ENCODE measurements at regions not wholly inside any gene's neighbourhood (a gene's known extent, or its start where the extent isn't known, plus 50 kb on each side); places are given as distances from the start of the nearest gene placed in this dataset.

- Histone ChIP-seq H3K4me3 (no peak overlapping the region), H3K9ac (ENCODE audit: control insufficient read depth, insufficient read depth, low read length) (no peak overlapping the region), H4K20me1 (ENCODE audit: control insufficient read depth, insufficient read depth) (no peaks in the 10 kb centered on the region), H3K79me2 (ENCODE audit: control insufficient read depth, insufficient read depth, low read length) (no peaks in the 10 kb centered on the region), H3K27ac (ENCODE audit: control insufficient read depth, insufficient read depth) (no peak overlapping the region), H3K27me3 (replicated peaks in 1 of 2; ENCODE audit: control insufficient read depth in 2 of 2, insufficient read depth in 2 of 2, low read length in 1 of 2) (no peaks in the 10 kb centered on the region), H2AFZ (ENCODE audit: control insufficient read depth, low read depth, low read length) (no peak overlapping the region), H3K4me2 (ENCODE audit: control insufficient read depth, insufficient read depth) (no peak overlapping the region), H3K9me3 (replicated peaks; ENCODE audit: control insufficient read depth, insufficient read depth, low read length) (no peaks in the 10 kb centered on the region), H3K4me1 (ENCODE audit: control insufficient read depth, insufficient read depth, low read length) (no peaks in the 10 kb centered on the region), H3K36me3 (ENCODE audit: control insufficient read depth in 2 of 2, insufficient read depth in 2 of 2, low read length in 1 of 2) (no peaks in the 10 kb centered on the region)
- in situ Hi-C loops (cut with MboI) (loop anchor here (25.0 kb wide), 2 partner anchors 644 to 1269 kb away; no protein-coding TSS in a partner anchor), intact Hi-C loops (cut with micrococcal nuclease; ENCODE audit: unreplicated experiment) (loop anchor here (5.0 kb wide), 1 partner anchor 1284 kb away; no protein-coding TSS in a partner anchor)
- TF ChIP-seq RELB (IDR thresholded peaks at IDR 0.05; ENCODE audit: low read depth) (no peak), BHLHE40 (IDR thresholded peaks at IDR 0.05; ENCODE audit: borderline replicate concordance in 1 of 2, low read depth in 2 of 2, low read length in 1 of 2) (no peak), TAF1 (IDR thresholded peaks at IDR 0.05; ENCODE audit: borderline replicate concordance, low read depth, low read length) (no peak), ZNF217 (IDR thresholded peaks at IDR 0.05) (no peak), RAD21 (IDR thresholded peaks at IDR 0.05; ENCODE audit: insufficient read depth, low read depth, low read length) (no peak), CHD2 (IDR thresholded peaks at IDR 0.05; ENCODE audit: borderline replicate concordance, low read depth, low read length) (no peak), MYC (IDR thresholded peaks at IDR 0.05; ENCODE audit: insufficient read depth, insufficient read length, insufficient replicate concordance, low read length, severe bottlenecking) (no peak), EED (IDR thresholded peaks at IDR 0.05; ENCODE audit: low read depth) (no peak), ESRRA (IDR thresholded peaks at IDR 0.05; ENCODE audit: low read length) (no peak), CBX3 (IDR thresholded peaks at IDR 0.05; ENCODE audit: borderline replicate concordance, low read depth) (no peak), SMC3 (IDR thresholded peaks at IDR 0.05; ENCODE audit: borderline replicate concordance, low read length) (no peak), SRF (IDR thresholded peaks at IDR 0.05; ENCODE audit: low read depth in 2 of 2, low read length in 2 of 2) (no peak), TARDBP (IDR thresholded peaks at IDR 0.05; ENCODE audit: borderline replicate concordance) (no peak), MXI1 (IDR thresholded peaks at IDR 0.05; ENCODE audit: low read depth, low read length) (no peak), MTA2 (IDR thresholded peaks at IDR 0.05; ENCODE audit: low read depth) (no peak), ZBTB40 (IDR thresholded peaks at IDR 0.05; ENCODE audit: borderline replicate concordance) (no peak), NR2C1 (IDR thresholded peaks at IDR 0.05) (no peak)
- TF ChIP-seq, protein P1, sequence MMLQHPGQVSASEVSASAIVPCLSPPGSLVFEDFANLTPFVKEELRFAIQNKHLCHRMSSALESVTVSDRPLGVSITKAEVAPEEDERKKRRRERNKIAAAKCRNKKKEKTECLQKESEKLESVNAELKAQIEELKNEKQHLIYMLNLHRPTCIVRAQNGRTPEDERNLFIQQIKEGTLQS (IDR thresholded peaks at IDR 0.05; ENCODE audit: borderline replicate concordance, extremely low read depth, low read depth, low read length): no peak
- no peak for DNase-seq (ENCODE audit: low read depth, low spot score)
- ATAC-seq: no peak
- ChIA-PET POLR2A (no interaction called here), CTCF (interaction anchor here (0.9 to 1.2 kb wide), 4 partner anchors 14 to 750 kb away, joined by 3 to 4 read pairs (median 3); no protein-coding TSS in a partner anchor), RAD21 (ENCODE audit: unreplicated experiment) (interaction anchor here (1.4 kb wide), 1 partner anchor 573 kb away, joined by 3 read pairs; no protein-coding TSS in a partner anchor), SMC1A (ENCODE audit: uncharacterized antibody, unreplicated experiment) (interaction anchor here (1.0 to 1.2 kb wide), 2 partner anchors 166 to 650 kb away, joined by 3 read pairs; no protein-coding TSS in a partner anchor)
- FAIRE-seq: no peak
- WGBS (ENCODE audit: insufficient coverage, insufficient replicate concordance, low lambda C conversion rate, missing lambda C conversion rate): 17% methylated on average over 5 of the region's 5 CpGs
- no TSS peak for BruUV-seq (replicated peaks)
Observed at GRCh38 chr4:111281219-111281618, 658.3 kb upstream of the PITX2 start.
